ENCODE measurements at regions not wholly inside any gene's neighbourhood (a gene's known extent, or its start where the extent isn't known, plus 50 kb on each side); places are given as distances from the start of the nearest gene placed in this dataset.

DNA sequence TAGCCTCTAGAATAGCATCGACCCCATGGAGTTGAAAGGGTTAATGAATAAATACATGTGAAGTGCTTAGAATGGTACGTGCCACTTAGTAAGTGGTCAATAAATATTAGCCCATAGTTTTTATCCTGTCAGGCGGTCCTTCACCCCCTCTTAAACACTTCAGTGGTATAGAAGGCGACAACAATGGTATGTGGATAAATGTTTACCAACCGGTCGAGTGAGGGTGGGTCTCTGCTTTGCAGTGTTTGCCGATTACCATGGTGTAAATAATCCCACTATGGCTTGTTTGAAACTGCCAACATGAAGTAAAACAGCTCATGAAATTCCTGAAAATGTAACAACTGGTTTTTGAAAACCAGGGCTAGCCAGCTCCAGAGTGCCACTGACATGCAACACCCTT is 541.2 kb downstream of the BUD13 start (continued):
- no peak for TF ChIP-seq ZNF891 (CRISPR knock-in tag; IDR thresholded peaks at IDR 0.05)
- no peak for TF ChIP-seq ETV5 (CRISPR knock-in tag; IDR thresholded peaks at IDR 0.05; ENCODE audit: borderline replicate concordance)
- TF ChIP-seq NFIC (IDR thresholded peaks at IDR 0.05; ENCODE audit: low read length): no peak
- TF ChIP-seq ZNF12 (CRISPR knock-in tag; IDR thresholded peaks at IDR 0.05): no peak
- TF ChIP-seq, protein P1, sequence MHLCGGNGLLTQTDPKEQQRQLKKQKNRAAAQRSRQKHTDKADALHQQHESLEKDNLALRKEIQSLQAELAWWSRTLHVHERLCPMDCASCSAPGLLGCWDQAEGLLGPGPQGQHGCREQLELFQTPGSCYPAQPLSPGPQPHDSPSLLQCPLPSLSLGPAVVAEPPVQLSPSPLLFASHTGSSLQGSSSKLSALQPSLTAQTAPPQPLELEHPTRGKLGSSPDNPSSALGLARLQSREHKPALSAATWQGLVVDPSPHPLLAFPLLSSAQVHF (CRISPR knock-in tag; IDR thresholded peaks at IDR 0.05): no peak
- TF ChIP-seq MYNN (CRISPR knock-in tag; IDR thresholded peaks at IDR 0.05; ENCODE audit: low read depth): no peak

DNA sequence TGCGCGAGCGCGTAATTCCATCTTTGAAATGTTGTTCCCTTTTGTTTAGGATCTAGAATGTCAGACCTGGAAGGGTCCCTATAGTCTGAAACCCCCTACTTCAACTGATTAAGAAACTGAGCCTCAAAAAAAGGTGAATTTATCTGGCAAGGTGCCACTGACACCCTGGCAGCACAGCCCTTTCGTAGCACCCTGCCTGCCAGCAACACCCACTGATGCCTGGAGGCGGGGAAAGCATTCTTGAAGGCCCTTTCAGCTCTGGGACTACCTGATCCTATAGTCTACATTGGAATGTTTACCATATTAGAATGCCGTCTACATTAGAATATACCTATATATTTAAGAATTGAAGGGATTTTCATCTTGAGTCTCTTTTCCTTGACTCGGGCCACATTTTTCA is 542.3 kb downstream of the BUD13 start:
- Histone ChIP-seq H3K4me3 (replicated peaks in 1 of 3; ENCODE audit: insufficient read depth in 1 of 3, low read depth in 2 of 3, low read length in 3 of 3) (no peak overlapping the region), H3K27ac (ENCODE audit: extremely low read length, insufficient read depth, low read length) (no peak overlapping the region), H3K79me2 (ENCODE audit: insufficient read depth, low read length) (no peaks in the 10 kb centered on the region), H3K36me3 (replicated peaks in 1 of 2; ENCODE audit: control insufficient read depth in 1 of 2, insufficient read depth in 2 of 2, low read length in 2 of 2) (no peaks in the 10 kb centered on the region), H2AFZ (ENCODE audit: low read length) (no peak overlapping the region), H3K4me1 (ENCODE audit: insufficient read depth, low read length) (peaks cover 5% of the 10 kb centered on the region; the same call in 1 of the 2 replicates), H3K9me3 (ENCODE audit: low read length) (no peaks in the 10 kb centered on the region), H3K27me3 (ENCODE audit: control insufficient read depth in 1 of 2, insufficient read depth in 2 of 2, low read length in 2 of 2) (0 out of 5 replicates have a peak, but pooled peaks cover 0 to 2% of the 10 kb centered on the region in 2 experiments), H4K20me1 (ENCODE audit: insufficient read depth, low read length) (no peaks in the 10 kb centered on the region), H3K9ac (ENCODE audit: insufficient read depth, low read depth, low read length) (no peak overlapping the region), H3K4me2 (ENCODE audit: low read depth, low read length) (no peak overlapping the region)
- intact Hi-C loops (cut with micrococcal nuclease; ENCODE audit: unreplicated experiment): no loop called here
- no peak for FAIRE-seq
- CTCF ChIA-PET (ENCODE audit: low intra/inter-chr PET ratio, low total read pairs): no interaction called here
- 84% methylated on average over 8 of the region's 8 CpGs for WGBS (ENCODE audit: low lambda C conversion rate)
- ATAC-seq: no peak
- DNase-seq (ENCODE audit: low spot score): no peak
- POLR2A ChIA-PET: no interaction called here
- BruUV-seq (replicated peaks): no TSS peak
- in situ Hi-C loops (cut with HindIII; ENCODE audit: extremely low pct_ligation_motif_present, low pct_unique_long_range_greater_than_20kb): no loop called here
- TF ChIP-seq TP53 (CRISPR knock-in tag; conservative IDR thresholded peaks at IDR 0.05) (no peak), SKI (IDR thresholded peaks at IDR 0.05; ENCODE audit: partially characterized antibody) (no peak), ZNF709 (CRISPR knock-in tag; IDR thresholded peaks at IDR 0.05) (no peak), NR3C1 (CRISPR knock-in tag; IDR thresholded peaks at IDR 0.05) (no peak), ZNF143 (CRISPR knock-in tag; IDR thresholded peaks at IDR 0.05) (no peak), GATA4 (IDR thresholded peaks at IDR 0.05; ENCODE audit: borderline replicate concordance, low read depth) (no peak), ZNF550 (CRISPR knock-in tag; IDR thresholded peaks at IDR 0.05; ENCODE audit: borderline replicate concordance) (no peak), ZNF720 (CRISPR knock-in tag; IDR thresholded peaks at IDR 0.05) (no peak), ZNF331 (CRISPR knock-in tag; IDR thresholded peaks at IDR 0.05) (no peak), ZBTB20 (CRISPR knock-in tag; IDR thresholded peaks at IDR 0.05; ENCODE audit: borderline replicate concordance, low read depth) (no peak), EED (CRISPR knock-in tag; IDR thresholded peaks at IDR 0.05) (no peak)
- TF ChIP-seq, protein P2, sequence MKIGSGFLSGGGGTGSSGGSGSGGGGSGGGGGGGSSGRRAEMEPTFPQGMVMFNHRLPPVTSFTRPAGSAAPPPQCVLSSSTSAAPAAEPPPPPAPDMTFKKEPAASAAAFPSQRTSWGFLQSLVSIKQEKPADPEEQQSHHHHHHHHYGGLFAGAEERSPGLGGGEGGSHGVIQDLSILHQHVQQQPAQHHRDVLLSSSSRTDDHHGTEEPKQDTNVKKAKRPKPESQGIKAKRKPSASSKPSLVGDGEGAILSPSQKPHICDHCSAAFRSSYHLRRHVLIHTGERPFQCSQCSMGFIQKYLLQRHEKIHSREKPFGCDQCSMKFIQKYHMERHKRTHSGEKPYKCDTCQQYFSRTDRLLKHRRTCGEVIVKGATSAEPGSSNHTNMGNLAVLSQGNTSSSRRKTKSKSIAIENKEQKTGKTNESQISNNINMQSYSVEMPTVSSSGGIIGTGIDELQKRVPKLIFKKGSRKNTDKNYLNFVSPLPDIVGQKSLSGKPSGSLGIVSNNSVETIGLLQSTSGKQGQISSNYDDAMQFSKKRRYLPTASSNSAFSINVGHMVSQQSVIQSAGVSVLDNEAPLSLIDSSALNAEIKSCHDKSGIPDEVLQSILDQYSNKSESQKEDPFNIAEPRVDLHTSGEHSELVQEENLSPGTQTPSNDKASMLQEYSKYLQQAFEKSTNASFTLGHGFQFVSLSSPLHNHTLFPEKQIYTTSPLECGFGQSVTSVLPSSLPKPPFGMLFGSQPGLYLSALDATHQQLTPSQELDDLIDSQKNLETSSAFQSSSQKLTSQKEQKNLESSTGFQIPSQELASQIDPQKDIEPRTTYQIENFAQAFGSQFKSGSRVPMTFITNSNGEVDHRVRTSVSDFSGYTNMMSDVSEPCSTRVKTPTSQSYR (CRISPR knock-in tag; IDR thresholded peaks at IDR 0.05; ENCODE audit: borderline replicate concordance): no peak
- TF ChIP-seq, protein P3, sequence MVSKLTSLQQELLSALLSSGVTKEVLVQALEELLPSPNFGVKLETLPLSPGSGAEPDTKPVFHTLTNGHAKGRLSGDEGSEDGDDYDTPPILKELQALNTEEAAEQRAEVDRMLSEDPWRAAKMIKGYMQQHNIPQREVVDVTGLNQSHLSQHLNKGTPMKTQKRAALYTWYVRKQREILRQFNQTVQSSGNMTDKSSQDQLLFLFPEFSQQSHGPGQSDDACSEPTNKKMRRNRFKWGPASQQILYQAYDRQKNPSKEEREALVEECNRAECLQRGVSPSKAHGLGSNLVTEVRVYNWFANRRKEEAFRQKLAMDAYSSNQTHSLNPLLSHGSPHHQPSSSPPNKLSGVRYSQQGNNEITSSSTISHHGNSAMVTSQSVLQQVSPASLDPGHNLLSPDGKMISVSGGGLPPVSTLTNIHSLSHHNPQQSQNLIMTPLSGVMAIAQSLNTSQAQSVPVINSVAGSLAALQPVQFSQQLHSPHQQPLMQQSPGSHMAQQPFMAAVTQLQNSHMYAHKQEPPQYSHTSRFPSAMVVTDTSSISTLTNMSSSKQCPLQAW (CRISPR knock-in tag; IDR thresholded peaks at IDR 0.05): no peak
- TF ChIP-seq, protein P4, sequence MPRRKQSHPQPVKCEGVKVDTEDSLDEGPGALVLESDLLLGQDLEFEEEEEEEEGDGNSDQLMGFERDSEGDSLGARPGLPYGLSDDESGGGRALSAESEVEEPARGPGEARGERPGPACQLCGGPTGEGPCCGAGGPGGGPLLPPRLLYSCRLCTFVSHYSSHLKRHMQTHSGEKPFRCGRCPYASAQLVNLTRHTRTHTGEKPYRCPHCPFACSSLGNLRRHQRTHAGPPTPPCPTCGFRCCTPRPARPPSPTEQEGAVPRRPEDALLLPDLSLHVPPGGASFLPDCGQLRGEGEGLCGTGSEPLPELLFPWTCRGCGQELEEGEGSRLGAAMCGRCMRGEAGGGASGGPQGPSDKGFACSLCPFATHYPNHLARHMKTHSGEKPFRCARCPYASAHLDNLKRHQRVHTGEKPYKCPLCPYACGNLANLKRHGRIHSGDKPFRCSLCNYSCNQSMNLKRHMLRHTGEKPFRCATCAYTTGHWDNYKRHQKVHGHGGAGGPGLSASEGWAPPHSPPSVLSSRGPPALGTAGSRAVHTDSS (CRISPR knock-in tag; conservative IDR thresholded peaks at IDR 0.05): no peak

Data from HepG2 (cell line).